Prostate gland (tissue), 2 donors: ENCODE measurements at regions not wholly inside any gene's neighbourhood (a gene's known extent, or its start where the extent isn't known, plus 50 kb on each side); places are given as distances from the start of the nearest gene placed in this dataset.

Experiments
- DNase-seq: peaks from one replicate; pipeline ENCODE4 v3.0.0-alpha.2; 2019; ENCODE audit warnings: low spot score
- H3K27ac ChIP-seq, 2 donors: fragments of 200-600 bp; sonication (generic); 2 replicates each; pipeline ENCODE4 v1.5.1; 2017 to 2019
- H3K27me3 ChIP-seq: fragments of 200-600 bp; sonication (generic); replicated peaks from 2 replicates; pipeline ENCODE4 v1.5.1; 2019; ENCODE audit not compliant: insufficient read depth
- H3K36me3 ChIP-seq, 2 donors: fragments of 200-600 bp; sonication (generic); 1 replicate in 1 of 2; 2 replicates in 1 of 2; pipeline versions ENCODE4 v1.5.1 to v1.8.1; 2017 to 2019
- H3K4me1 ChIP-seq: fragments of 200-600 bp; sonication (generic); replicated peaks from 2 replicates; pipeline ENCODE4 v1.5.1; 2019
- H3K4me3 ChIP-seq, 2 donors: fragments of 200-600 bp; sonication (generic); 2 replicates each; pipeline ENCODE4 v1.5.1; 2017 to 2019
- H3K9me3 ChIP-seq: fragments of 200-600 bp; sonication (generic); 2 replicates; pipeline ENCODE4 v1.5.1; 2017
- POLR2A ChIP-seq: fragments of 450-650 bp; IDR thresholded peaks from one replicate; pipeline ENCODE4 v1.6.1; 2016; ENCODE audit warnings: antibody characterized with exemption, mild to moderate bottlenecking
- POLR2AphosphoS5 ChIP-seq: sonication (generic); formaldehyde crosslinking; IDR thresholded peaks from one replicate; pipeline ENCODE4 v1.6.1; 2017; ENCODE audit warnings: antibody characterized with exemption
- WGBS: methylation state at CpG from one replicate; pipeline ENCODE4 v1.1.5; 2018; 5-methylcytosine and 5-hydroxymethylcytosine counted together
- intact Hi-C: fragments of 100-400 bp; cut with DNase I; formaldehyde crosslinking; loops from one replicate; pipeline ENCODE4 v1.14.2; 2022
- TF ChIP-seq, protein P1 (sequence below), 4 experiments: fragments of 200-600 bp in 2 of 4; fragments of 450-650 bp in 2 of 4; sonication (generic) in 2 of 4; IDR thresholded peaks; 1 replicate in 3 of 4; 2 replicates in 1 of 4; pipeline ENCODE4 v1.5.1; 2016 to 2019; ENCODE audit warnings: antibody characterized with exemption in 4 of 4, mild to moderate bottlenecking in 2 of 4, moderate library complexity in 2 of 4

DNA sequence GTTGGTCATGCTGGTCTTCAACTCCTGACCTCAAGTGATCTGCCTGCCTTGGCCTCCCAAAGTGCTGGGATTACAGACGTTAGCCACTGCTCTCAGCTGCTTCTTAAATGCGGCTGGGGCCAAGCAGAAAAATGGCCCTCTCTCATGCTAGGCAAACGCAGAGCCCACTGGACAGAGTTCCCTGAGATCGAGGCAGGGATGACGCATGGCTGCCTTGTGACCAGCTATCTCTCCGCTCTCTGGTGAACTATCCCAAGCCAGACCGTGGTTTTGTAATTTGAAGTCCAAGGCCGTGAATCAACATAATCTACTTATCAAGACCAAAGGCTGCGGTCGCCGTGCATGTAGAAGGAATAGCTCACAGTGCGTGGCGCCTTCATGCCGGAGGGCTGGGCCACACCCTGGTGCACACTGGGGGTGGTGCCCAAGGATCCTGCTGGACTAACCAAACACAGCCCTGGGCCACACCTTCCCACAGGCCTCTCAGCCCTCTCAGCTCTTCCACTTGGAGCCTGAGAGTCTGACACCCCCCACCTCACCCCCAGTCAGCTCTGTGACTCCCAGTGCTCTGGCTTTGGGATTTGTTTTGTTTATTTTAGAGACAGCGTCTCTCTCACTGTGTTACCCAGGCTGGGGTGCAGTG lies 88.1 kb upstream of the CUX1 start:
- intact Hi-C loops, result no loop called here
- TF ChIP-seq POLR2A (no peak), POLR2AphosphoS5 (no peak)
- TF ChIP-seq, protein P1, sequence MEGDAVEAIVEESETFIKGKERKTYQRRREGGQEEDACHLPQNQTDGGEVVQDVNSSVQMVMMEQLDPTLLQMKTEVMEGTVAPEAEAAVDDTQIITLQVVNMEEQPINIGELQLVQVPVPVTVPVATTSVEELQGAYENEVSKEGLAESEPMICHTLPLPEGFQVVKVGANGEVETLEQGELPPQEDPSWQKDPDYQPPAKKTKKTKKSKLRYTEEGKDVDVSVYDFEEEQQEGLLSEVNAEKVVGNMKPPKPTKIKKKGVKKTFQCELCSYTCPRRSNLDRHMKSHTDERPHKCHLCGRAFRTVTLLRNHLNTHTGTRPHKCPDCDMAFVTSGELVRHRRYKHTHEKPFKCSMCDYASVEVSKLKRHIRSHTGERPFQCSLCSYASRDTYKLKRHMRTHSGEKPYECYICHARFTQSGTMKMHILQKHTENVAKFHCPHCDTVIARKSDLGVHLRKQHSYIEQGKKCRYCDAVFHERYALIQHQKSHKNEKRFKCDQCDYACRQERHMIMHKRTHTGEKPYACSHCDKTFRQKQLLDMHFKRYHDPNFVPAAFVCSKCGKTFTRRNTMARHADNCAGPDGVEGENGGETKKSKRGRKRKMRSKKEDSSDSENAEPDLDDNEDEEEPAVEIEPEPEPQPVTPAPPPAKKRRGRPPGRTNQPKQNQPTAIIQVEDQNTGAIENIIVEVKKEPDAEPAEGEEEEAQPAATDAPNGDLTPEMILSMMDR (IDR thresholded peaks at IDR 0.05), result no peak
- DNase-seq, result no peak

DNA sequence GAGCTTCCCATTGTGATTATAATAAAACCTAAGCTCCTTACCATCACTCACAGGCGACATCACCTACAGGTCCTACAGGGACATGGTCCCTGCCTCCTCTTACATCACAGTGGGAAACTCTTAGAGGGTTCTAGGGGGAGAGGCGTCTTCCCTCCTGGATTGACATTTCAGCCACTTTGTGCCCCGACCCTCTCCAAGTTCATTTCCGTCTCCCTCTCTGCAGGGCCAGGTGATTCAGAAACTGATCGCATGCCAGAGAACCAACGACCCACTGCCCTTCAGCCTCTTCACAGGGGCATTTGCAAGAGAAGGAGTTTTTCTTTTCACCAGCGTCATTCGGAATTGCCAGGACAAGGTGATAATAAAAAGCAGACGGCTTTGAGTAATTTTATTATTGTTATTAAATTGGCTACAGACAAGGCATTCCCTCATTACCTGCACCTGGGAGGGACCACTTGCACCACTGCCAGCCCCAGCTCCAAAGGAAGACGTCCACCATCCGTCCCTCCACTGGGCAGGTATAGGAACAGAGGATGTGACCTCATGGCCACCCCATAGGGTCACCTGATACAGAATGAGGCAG lies 85.8 kb upstream of the CUX1 start:
- no peaks in the 10 kb centered on the region for H3K27me3 ChIP-seq
- no peak for DNase-seq
- WGBS, result 73% methylated on average over 11 of the region's 11 CpGs
- H3K27ac ChIP-seq, result no peak overlapping the region
- no peaks in the 10 kb centered on the region for H3K4me1 ChIP-seq
- no peaks in the 10 kb centered on the region for H3K9me3 ChIP-seq
- intact Hi-C loops, result no loop called here
- TF ChIP-seq POLR2A (no peak), POLR2AphosphoS5 (no peak)
- TF ChIP-seq, protein P1 (IDR thresholded peaks at IDR 0.05), result no peak
- H3K4me3 ChIP-seq, result no peak overlapping the region
- H3K36me3 ChIP-seq, result no peaks in the 10 kb centered on the region

More for the DNA sequence above, 88.1 kb upstream of the CUX1 start:
- Histone ChIP-seq H3K4me3 (no peak overlapping the region), H3K36me3 (no peaks in the 10 kb centered on the region), H3K27me3 (no peaks in the 10 kb centered on the region), H3K27ac (no peak overlapping the region), H3K9me3 (no peaks in the 10 kb centered on the region), H3K4me1 (no peaks in the 10 kb centered on the region)
- WGBS, result 79% methylated on average over 15 of the region's 15 CpGs

- Histone ChIP-seq H3K36me3 (no peaks in the 10 kb centered on the region), H3K27me3 (no peaks in the 10 kb centered on the region), H3K27ac (no peak overlapping the region), H3K4me3 (peak overlapping the region in 1 of 2 donors; percentile 16), H3K9me3 (no peaks in the 10 kb centered on the region), H3K4me1 (no peaks in the 10 kb centered on the region)
- 16% methylated on average over 23 of the region's 24 CpGs for WGBS
- TF ChIP-seq POLR2AphosphoS5 (no peak), POLR2A (no peak)
- TF ChIP-seq, protein P1 (IDR thresholded peaks at IDR 0.05), result no peak
- no peak for DNase-seq
- intact Hi-C loops, result no loop called here
These were observed 83.5 kb upstream of the CUX1 start for GRCh38 chr7:101733713-101734475.

DNA sequence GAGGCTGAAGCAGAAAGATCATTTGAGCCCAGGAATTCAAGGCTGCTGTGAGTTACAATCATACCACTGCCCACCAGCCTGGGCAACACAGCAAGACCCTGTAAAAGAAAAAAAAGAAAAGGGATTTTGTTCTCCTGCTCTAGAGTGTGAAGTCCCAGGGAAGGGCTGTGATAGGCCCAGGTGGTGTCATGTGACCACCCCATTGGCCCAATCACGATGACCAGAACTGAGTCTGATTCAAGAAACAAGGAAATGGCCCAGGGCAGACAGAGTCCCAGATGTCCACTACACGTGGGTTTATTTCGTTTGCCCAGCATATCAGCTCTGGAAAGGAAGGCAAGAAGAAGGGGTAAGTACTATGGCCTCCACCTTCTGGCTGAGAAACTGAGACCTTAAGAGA lies 81.3 kb upstream of the CUX1 start:
- intact Hi-C loops, result no loop called here
- no peaks in the 10 kb centered on the region for H3K4me1 ChIP-seq
- H3K4me3 ChIP-seq, result no peak overlapping the region
- 91% methylated on average over 3 of the region's 3 CpGs for WGBS
- TF ChIP-seq, protein P1 (IDR thresholded peaks at IDR 0.05), result no peak
- TF ChIP-seq POLR2A (no peak), POLR2AphosphoS5 (no peak)
- H3K9me3 ChIP-seq, result no peaks in the 10 kb centered on the region
- H3K27me3 ChIP-seq, result no peaks in the 10 kb centered on the region
- H3K36me3 ChIP-seq, result no peaks in the 10 kb centered on the region
- DNase-seq, result no peak
- H3K27ac ChIP-seq, result no peak overlapping the region
